Breast epithelium (tissue), 3 donors: ENCODE measurements at regions not wholly inside any gene's neighbourhood (a gene's known extent, or its start where the extent isn't known, plus 50 kb on each side); places are given as distances from the start of the nearest gene placed in this dataset.
"Not testable (repeated sequence)": the region's sequence is repeated elsewhere in the genome, so short reads cannot be mapped to it uniquely, and the experiment has no call there.

ENCODE experiments used
- POLR2AphosphoS5 ChIP-seq, 3 donors: sonication (generic); formaldehyde crosslinking; IDR thresholded peaks; one replicate each; pipeline ENCODE4 v1.6.1; 2017; ENCODE audit warnings: antibody characterized with exemption in 3 of 3
- TF ChIP-seq, protein P1 (sequence below), 3 donors: fragments of 450-650 bp; IDR thresholded peaks; one replicate each; pipeline ENCODE4 v1.5.1; 2016 to 2017; ENCODE audit warnings: antibody characterized with exemption in 3 of 3, mild to moderate bottlenecking in 3 of 3, moderate library complexity in 3 of 3

DNA sequence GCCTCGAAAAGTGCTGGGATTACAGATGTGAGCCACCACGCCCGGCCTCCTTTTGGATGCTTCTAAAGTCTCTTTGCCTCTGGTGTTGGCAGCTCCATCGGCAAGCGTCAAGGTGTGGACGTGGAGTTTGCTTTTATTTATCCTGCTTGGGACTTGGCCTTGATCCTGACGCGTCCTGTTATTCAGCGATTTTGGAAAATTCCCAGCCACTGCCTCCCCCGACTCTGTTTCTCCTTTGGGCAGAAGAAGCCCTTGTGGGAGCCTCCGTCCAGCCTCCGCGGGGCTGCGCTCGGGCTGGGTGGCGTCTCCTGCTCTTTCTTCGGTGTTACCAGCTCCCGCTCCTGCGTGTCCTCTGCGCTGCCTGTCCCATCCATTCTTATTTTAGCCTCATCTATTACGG lies 151.7 kb downstream of the TMEM121 start:
- TF ChIP-seq, protein P1, sequence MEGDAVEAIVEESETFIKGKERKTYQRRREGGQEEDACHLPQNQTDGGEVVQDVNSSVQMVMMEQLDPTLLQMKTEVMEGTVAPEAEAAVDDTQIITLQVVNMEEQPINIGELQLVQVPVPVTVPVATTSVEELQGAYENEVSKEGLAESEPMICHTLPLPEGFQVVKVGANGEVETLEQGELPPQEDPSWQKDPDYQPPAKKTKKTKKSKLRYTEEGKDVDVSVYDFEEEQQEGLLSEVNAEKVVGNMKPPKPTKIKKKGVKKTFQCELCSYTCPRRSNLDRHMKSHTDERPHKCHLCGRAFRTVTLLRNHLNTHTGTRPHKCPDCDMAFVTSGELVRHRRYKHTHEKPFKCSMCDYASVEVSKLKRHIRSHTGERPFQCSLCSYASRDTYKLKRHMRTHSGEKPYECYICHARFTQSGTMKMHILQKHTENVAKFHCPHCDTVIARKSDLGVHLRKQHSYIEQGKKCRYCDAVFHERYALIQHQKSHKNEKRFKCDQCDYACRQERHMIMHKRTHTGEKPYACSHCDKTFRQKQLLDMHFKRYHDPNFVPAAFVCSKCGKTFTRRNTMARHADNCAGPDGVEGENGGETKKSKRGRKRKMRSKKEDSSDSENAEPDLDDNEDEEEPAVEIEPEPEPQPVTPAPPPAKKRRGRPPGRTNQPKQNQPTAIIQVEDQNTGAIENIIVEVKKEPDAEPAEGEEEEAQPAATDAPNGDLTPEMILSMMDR (IDR thresholded peaks at IDR 0.05), result not testable (repeated sequence)
- TF ChIP-seq POLR2AphosphoS5 (IDR thresholded peaks at IDR 0.05), result not testable (repeated sequence)
